Ishikawa (cell line): ENCODE measurements at regions not wholly inside any gene's neighbourhood (a gene's known extent, or its start where the extent isn't known, plus 50 kb on each side); places are given as distances from the start of the nearest gene placed in this dataset.

Source experiments
- EGR1 ChIP-seq: IDR thresholded peaks from 2 replicates; pipeline ENCODE4 v1.6.1; 2012
- MAX ChIP-seq: IDR thresholded peaks from 2 replicates; pipeline ENCODE4 v1.6.1; 2012
- RAD21 ChIP-seq: IDR thresholded peaks from 2 replicates; pipeline ENCODE4 v1.6.1; 2012; ENCODE audit warnings: low read depth
- REST ChIP-seq: IDR thresholded peaks from 2 replicates; pipeline ENCODE4 v1.6.1; 2012; ENCODE audit warnings: low read depth, mild to moderate bottlenecking
- TAF1 ChIP-seq: IDR thresholded peaks from 2 replicates; pipeline ENCODE4 v1.6.1; 2012; ENCODE audit warnings: low read depth, mild to moderate bottlenecking
- TEAD4 ChIP-seq: IDR thresholded peaks from 2 replicates; pipeline ENCODE4 v1.6.1; 2012
- YY1 ChIP-seq: IDR thresholded peaks from 2 replicates; pipeline ENCODE4 v1.6.1; 2012; ENCODE audit warnings: low read depth
- ZBTB7A ChIP-seq: IDR thresholded peaks from 2 replicates; pipeline ENCODE4 v1.6.1; 2012; ENCODE audit warnings: low read depth

GRCh38 chr7:101767544-101767943 is 49.9 kb upstream of the CUX1 start:
- TF ChIP-seq YY1 (no peak), REST (no peak), TAF1 (no peak), RAD21 (no peak), TEAD4 (no peak), EGR1 (no peak), ZBTB7A (no peak), MAX (no peak)
